ENCODE measurements at regions not wholly inside any gene's neighbourhood (a gene's known extent, or its start where the extent isn't known, plus 50 kb on each side); places are given as distances from the start of the nearest gene placed in this dataset.

DNA sequence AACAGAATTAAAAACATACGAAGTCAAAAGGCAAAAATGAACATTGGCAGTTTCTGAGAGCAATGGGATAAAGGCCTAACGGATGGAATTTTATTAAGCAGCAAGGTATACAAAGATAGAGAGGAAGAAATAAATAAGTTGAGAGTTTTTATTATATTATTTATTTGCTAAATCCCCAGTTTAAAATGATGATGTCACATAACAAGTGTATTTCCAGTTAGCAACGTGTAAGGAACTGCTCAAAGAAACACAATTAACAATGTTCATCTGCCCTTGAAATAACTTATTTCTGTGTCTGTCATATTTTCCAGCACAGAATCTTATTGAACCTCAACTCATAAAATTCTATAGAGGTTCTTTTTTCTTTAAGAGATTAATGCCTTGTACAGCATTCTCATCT is 108.6 kb upstream of the TMEM106B start:
- Histone ChIP-seq H3F3A (ENCODE audit: insufficient read depth, low read depth) (no peaks in the 10 kb centered on the region), H3K79me2 (ENCODE audit: low read depth) (no peaks in the 10 kb centered on the region), H3K36me3 (ENCODE audit: low read depth) (no peaks in the 10 kb centered on the region), H3K9me2 (ENCODE audit: insufficient read depth) (peaks cover 4% of the 10 kb centered on the region; the same call in 1 of the 2 replicates), H3K27me3 (ENCODE audit: insufficient read depth, low read depth) (no peaks in the 10 kb centered on the region), H4K20me1 (ENCODE audit: insufficient read depth) (no peaks in the 10 kb centered on the region), H3K4me2 (no peak overlapping the region), H3K4me3 (no peak overlapping the region), H3K4me1 (replicated peaks; ENCODE audit: insufficient read depth) (no peaks in the 10 kb centered on the region), H2AFZ (no peak overlapping the region), H3K9me3 (ENCODE audit: insufficient read depth, low read depth) (0 out of 2 replicates have a peak, but pooled peaks cover 4% of the 10 kb centered on the region), H3K27ac (no peak overlapping the region)
- DNase-seq, result no peak
- TF ChIP-seq EZH2 (IDR thresholded peaks at IDR 0.05; ENCODE audit: low read depth), result no peak
- TF ChIP-seq, protein P1, sequence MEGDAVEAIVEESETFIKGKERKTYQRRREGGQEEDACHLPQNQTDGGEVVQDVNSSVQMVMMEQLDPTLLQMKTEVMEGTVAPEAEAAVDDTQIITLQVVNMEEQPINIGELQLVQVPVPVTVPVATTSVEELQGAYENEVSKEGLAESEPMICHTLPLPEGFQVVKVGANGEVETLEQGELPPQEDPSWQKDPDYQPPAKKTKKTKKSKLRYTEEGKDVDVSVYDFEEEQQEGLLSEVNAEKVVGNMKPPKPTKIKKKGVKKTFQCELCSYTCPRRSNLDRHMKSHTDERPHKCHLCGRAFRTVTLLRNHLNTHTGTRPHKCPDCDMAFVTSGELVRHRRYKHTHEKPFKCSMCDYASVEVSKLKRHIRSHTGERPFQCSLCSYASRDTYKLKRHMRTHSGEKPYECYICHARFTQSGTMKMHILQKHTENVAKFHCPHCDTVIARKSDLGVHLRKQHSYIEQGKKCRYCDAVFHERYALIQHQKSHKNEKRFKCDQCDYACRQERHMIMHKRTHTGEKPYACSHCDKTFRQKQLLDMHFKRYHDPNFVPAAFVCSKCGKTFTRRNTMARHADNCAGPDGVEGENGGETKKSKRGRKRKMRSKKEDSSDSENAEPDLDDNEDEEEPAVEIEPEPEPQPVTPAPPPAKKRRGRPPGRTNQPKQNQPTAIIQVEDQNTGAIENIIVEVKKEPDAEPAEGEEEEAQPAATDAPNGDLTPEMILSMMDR (conservative IDR thresholded peaks at IDR 0.05), result no peak
- ChIA-PET CTCF (no interaction called here), POLR2A (ENCODE audit: unreplicated experiment) (no interaction called here)
- BruUV-seq (replicated peaks), result no TSS peak
- intact Hi-C loops (cut with micrococcal nuclease; ENCODE audit: unreplicated experiment), result no loop called here

DNA sequence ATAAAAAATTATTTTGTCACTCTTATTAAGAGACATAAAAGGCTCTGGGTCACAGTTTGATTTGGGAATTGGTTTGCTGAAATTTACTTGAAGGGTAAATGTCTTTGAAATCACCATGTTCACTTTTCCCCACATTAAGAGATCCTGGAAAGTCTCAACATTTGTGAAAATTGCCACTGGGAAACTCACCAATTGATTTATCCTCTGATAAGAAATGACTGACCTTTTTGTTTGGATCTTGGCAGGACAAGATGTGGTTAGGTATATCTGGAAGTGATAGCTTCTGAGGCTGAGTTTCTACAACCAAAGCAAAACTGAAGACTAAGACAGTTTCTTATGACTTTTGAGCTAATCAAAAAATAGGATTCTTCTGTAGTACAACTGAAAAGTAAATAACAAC is 107.1 kb upstream of the TMEM106B start:
- Histone ChIP-seq H3K4me2 (no peak overlapping the region), H2AFZ (no peak overlapping the region), H3K4me3 (no peak overlapping the region), H3K27me3 (ENCODE audit: insufficient read depth, low read depth) (no peaks in the 10 kb centered on the region), H3K36me3 (ENCODE audit: low read depth) (no peaks in the 10 kb centered on the region), H3F3A (ENCODE audit: insufficient read depth, low read depth) (no peaks in the 10 kb centered on the region), H4K20me1 (ENCODE audit: insufficient read depth) (no peaks in the 10 kb centered on the region), H3K9me2 (ENCODE audit: insufficient read depth) (peaks cover 4% of the 10 kb centered on the region; the same call in 1 of the 2 replicates), H3K79me2 (ENCODE audit: low read depth) (no peaks in the 10 kb centered on the region), H3K27ac (no peak overlapping the region), H3K4me1 (replicated peaks; ENCODE audit: insufficient read depth) (no peaks in the 10 kb centered on the region; the same call in 1 of the 2 replicates), H3K9me3 (ENCODE audit: insufficient read depth, low read depth) (0 out of 2 replicates have a peak, but pooled peaks cover 4% of the 10 kb centered on the region)
- CTCF ChIA-PET, result no interaction called here
- TF ChIP-seq EZH2 (IDR thresholded peaks at IDR 0.05; ENCODE audit: low read depth), result no peak
- TF ChIP-seq, protein P1 (conservative IDR thresholded peaks at IDR 0.05), result no peak
- DNase-seq, result no peak
- BruUV-seq (replicated peaks), result no TSS peak
- POLR2A ChIA-PET (ENCODE audit: unreplicated experiment), result no interaction called here
- intact Hi-C loops (cut with micrococcal nuclease; ENCODE audit: unreplicated experiment), result no loop called here

- H3K36me3 ChIP-seq (ENCODE audit: low read depth), result no peaks in the 10 kb centered on the region
- H3K4me1 ChIP-seq (replicated peaks; ENCODE audit: insufficient read depth), result no peaks in the 10 kb centered on the region; the same call in 1 of the 2 replicates
- H3K4me3 ChIP-seq, result no peak overlapping the region
These were observed 103.7 kb upstream of the TMEM106B start for GRCh38 chr7:12107381-12107780.

More at GRCh38 chr7:12107381-12107780, 103.7 kb upstream of the TMEM106B start:
- no peak for DNase-seq
- peaks cover 4% of the 10 kb centered on the region; the same call in 1 of the 2 replicates for H3K9me2 ChIP-seq (ENCODE audit: insufficient read depth)
- intact Hi-C loops (cut with micrococcal nuclease; ENCODE audit: unreplicated experiment), result no loop called here
- POLR2A ChIA-PET (ENCODE audit: unreplicated experiment), result no interaction called here
- TF ChIP-seq, protein P1 (conservative IDR thresholded peaks at IDR 0.05), result no peak
- no peak for TF ChIP-seq EZH2 (IDR thresholded peaks at IDR 0.05; ENCODE audit: low read depth)
- H3K4me2 ChIP-seq, result no peak overlapping the region
- no peaks in the 10 kb centered on the region for H3K79me2 ChIP-seq (ENCODE audit: low read depth)
- H3K27me3 ChIP-seq (ENCODE audit: insufficient read depth, low read depth), result no peaks in the 10 kb centered on the region
- BruUV-seq (replicated peaks), result no TSS peak
- H3K27ac ChIP-seq, result no peak overlapping the region
- H2AFZ ChIP-seq, result no peak overlapping the region
- CTCF ChIA-PET, result no interaction called here
- no peaks in the 10 kb centered on the region for H4K20me1 ChIP-seq (ENCODE audit: insufficient read depth)
- no peaks in the 10 kb centered on the region for H3F3A ChIP-seq (ENCODE audit: insufficient read depth, low read depth)
- no peaks in the 10 kb centered on the region for H3K9me3 ChIP-seq (ENCODE audit: insufficient read depth, low read depth)

Data from PC-9 (cell line).